Trophoblast cell (in vitro differentiated cells and primary cell): ENCODE measurements at regions not wholly inside any gene's neighbourhood (a gene's known extent, or its start where the extent isn't known, plus 50 kb on each side); places are given as distances from the start of the nearest gene placed in this dataset.

ENCODE experiments used
- DNase-seq, 2 donors: peaks; one replicate each; pipeline ENCODE4 v3.0.0-alpha.2; 2016
- H2AFZ ChIP-seq: 2 replicates; pipeline ENCODE4 v1.6.1; 2013; ENCODE audit warnings: low read length, moderate library complexity, mild to moderate bottlenecking; ENCODE audit not compliant: insufficient read depth, poor library complexity
- H2AK5ac ChIP-seq: 2 replicates; pipeline ENCODE4 v1.6.1; 2013; ENCODE audit warnings: mild to moderate bottlenecking, low read length
- H2BK120ac ChIP-seq: 2 replicates; pipeline ENCODE4 v1.6.1; 2013; ENCODE audit warnings: low read length, mild to moderate bottlenecking, moderate library complexity; ENCODE audit not compliant: insufficient read depth, poor library complexity
- H2BK12ac ChIP-seq: 2 replicates; pipeline ENCODE4 v1.6.1; 2013; ENCODE audit warnings: mild to moderate bottlenecking, low read length, moderate library complexity
- H2BK5ac ChIP-seq: 2 replicates; pipeline ENCODE4 v1.6.1; 2013; ENCODE audit warnings: low read length, low read depth, moderate library complexity, mild to moderate bottlenecking; ENCODE audit not compliant: poor library complexity
- H3K14ac ChIP-seq: 2 replicates; pipeline ENCODE4 v1.6.1; 2013; ENCODE audit warnings: mild to moderate bottlenecking, low read length
- H3K18ac ChIP-seq: 2 replicates; pipeline ENCODE4 v1.6.1; 2013; ENCODE audit warnings: mild to moderate bottlenecking, low read length
- H3K23ac ChIP-seq: 2 replicates; pipeline ENCODE4 v1.6.1; 2013; ENCODE audit warnings: low read length
- H3K27ac ChIP-seq: 2 replicates; pipeline ENCODE4 v1.5.1; 2013; ENCODE audit warnings: low read depth, mild to moderate bottlenecking, inconsistent platforms, low read length, moderate library complexity
- H3K27me3 ChIP-seq: 2 replicates; pipeline ENCODE4 v1.6.1; 2013; ENCODE audit warnings: inconsistent platforms, mild to moderate bottlenecking, low read length, moderate library complexity; ENCODE audit not compliant: insufficient read depth
- H3K36me3 ChIP-seq, 2 experiments: 1 replicate in 1 of 2; 2 replicates in 1 of 2; pipeline ENCODE4 v1.6.1; 2013; ENCODE audit warnings: low read length in 2 of 2, mild to moderate bottlenecking in 2 of 2, moderate library complexity in 1 of 2; ENCODE audit not compliant: insufficient read depth in 2 of 2, control insufficient read depth in 1 of 2
- H3K4ac ChIP-seq: 2 replicates; pipeline ENCODE4 v1.6.1; 2013; ENCODE audit warnings: low read depth, mild to moderate bottlenecking, low read length, moderate library complexity
- H3K4me1 ChIP-seq, 2 experiments: 1 replicate in 1 of 2; 2 replicates in 1 of 2; pipeline ENCODE4 v1.6.1; 2013; ENCODE audit warnings: low read length in 2 of 2, mild to moderate bottlenecking in 2 of 2, moderate library complexity in 1 of 2; ENCODE audit not compliant: insufficient read depth in 2 of 2, control insufficient read depth in 1 of 2
- H3K4me2 ChIP-seq: 2 replicates; pipeline ENCODE4 v1.6.1; 2013; ENCODE audit warnings: inconsistent platforms, mild to moderate bottlenecking, low read length, moderate library complexity
- H3K4me3 ChIP-seq: 2 replicates; pipeline ENCODE4 v1.5.1; 2013; ENCODE audit warnings: mild to moderate bottlenecking, low read depth, low read length, inconsistent platforms
- H3K79me1 ChIP-seq: one replicate; pipeline ENCODE4 v1.6.1; 2013; ENCODE audit warnings: low read length
- H3K79me2 ChIP-seq: 2 replicates; pipeline ENCODE4 v1.6.1; 2013; ENCODE audit warnings: low read length, mild to moderate bottlenecking; ENCODE audit not compliant: control insufficient read depth, insufficient read depth, poor library complexity
- H3K9ac ChIP-seq: 2 replicates; pipeline ENCODE4 v1.6.1; 2013; ENCODE audit warnings: mild to moderate bottlenecking, low read length
- H3K9me3 ChIP-seq: 2 replicates; pipeline ENCODE4 v1.6.1; 2013; ENCODE audit warnings: low read depth, mild to moderate bottlenecking, control low read depth, inconsistent platforms, low read length; ENCODE audit not compliant: insufficient read depth
- H4K12ac ChIP-seq: 2 replicates; pipeline ENCODE4 v1.6.1; 2013; ENCODE audit warnings: low read depth, mild to moderate bottlenecking, low read length, moderate library complexity
- H4K8ac ChIP-seq: 2 replicates; pipeline ENCODE4 v1.6.1; 2013; ENCODE audit warnings: low read depth, mild to moderate bottlenecking, low read length, moderate library complexity
- H4K91ac ChIP-seq: one replicate; pipeline ENCODE4 v1.6.1; 2013; ENCODE audit warnings: low read depth, mild to moderate bottlenecking, low read length, moderate library complexity
- WGBS: extraction: QIAGEN DNeasy Blood & Tissue Kit; methylation state at CpG from one replicate; pipeline ENCODE4 v1.1.7; 2013; ENCODE audit warnings: missing lambda C conversion rate; ENCODE audit not compliant: insufficient read length, insufficient coverage; ENCODE audit errors: extremely low coverage; 5-methylcytosine and 5-hydroxymethylcytosine counted together

DNA sequence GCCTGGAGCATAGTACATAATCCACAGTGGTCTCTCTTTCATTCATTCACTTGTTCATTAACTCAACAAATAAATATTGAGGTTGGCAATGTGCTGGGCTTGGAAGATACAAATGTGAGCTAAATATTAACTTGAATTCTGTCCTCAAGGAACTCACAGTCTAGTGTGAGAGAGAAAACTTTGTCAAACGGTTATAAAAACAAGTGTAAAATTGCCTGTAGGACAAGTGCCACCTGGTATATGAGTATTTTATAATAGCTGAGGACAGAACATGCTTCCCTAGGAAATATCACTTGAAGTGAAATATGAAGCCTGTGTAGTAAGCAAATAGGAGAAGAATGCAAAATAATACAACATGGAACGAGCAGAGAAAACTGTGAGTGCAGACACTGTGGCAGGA is 173.1 kb upstream of the CMC1 start:
- no peak for DNase-seq
- Histone ChIP-seq H3K23ac (no peak overlapping the region), H3K79me1 (no peaks in the 10 kb centered on the region), H3K27me3 (no peaks in the 10 kb centered on the region), H3K4me1 (no peaks in the 10 kb centered on the region), H3K4me2 (no peak overlapping the region), H2AFZ (no peak overlapping the region), H3K9ac (no peak overlapping the region), H2AK5ac (no peak overlapping the region), H2BK120ac (no peak overlapping the region), H4K12ac (no peak overlapping the region), H3K9me3 (peaks cover 2% of the 10 kb centered on the region), H3K79me2 (no peaks in the 10 kb centered on the region), H4K91ac (no peak overlapping the region), H3K36me3 (no peaks in the 10 kb centered on the region), H2BK12ac (no peak overlapping the region), H3K27ac (no peak overlapping the region), H2BK5ac (no peak overlapping the region), H3K14ac (no peak overlapping the region), H3K4ac (no peak overlapping the region), H4K8ac (no peak overlapping the region), H3K4me3 (no peak overlapping the region), H3K18ac (no peak overlapping the region)
- no CpG with 5 or more reads among the region's 2 CpGs for WGBS

DNA sequence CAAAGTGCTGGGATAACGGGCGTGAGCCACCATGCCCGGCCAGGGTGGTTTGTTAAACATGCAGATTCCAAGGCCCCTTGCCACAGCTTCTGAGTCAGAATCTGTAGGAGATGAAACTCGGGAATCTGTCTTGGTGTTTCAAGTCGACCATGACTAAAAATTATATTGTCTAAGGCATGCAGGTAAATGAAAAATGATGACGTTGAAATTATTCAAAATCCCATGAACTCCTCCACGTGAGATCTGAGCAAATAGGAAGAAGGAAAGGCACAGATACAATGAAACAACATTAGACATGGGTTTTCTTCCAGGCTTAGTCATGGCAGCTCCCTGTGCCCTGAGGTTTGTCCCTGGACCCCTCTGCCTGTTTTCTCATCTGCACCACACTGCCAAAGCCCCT is 172.0 kb upstream of the CMC1 start:
- H2BK12ac ChIP-seq, result no peak overlapping the region
- no peak for DNase-seq
- H3K9me3 ChIP-seq, result peaks cover 2% of the 10 kb centered on the region
- H3K4me3 ChIP-seq, result no peak overlapping the region
- no peaks in the 10 kb centered on the region for H3K79me1 ChIP-seq
- H2BK5ac ChIP-seq, result no peak overlapping the region
- H3K9ac ChIP-seq, result no peak overlapping the region
- no peaks in the 10 kb centered on the region for H3K4me1 ChIP-seq
- no peaks in the 10 kb centered on the region for H3K36me3 ChIP-seq
- no peak overlapping the region for H4K8ac ChIP-seq
- H2AFZ ChIP-seq, result no peak overlapping the region
- no peak overlapping the region for H4K12ac ChIP-seq
- H3K27me3 ChIP-seq, result no peaks in the 10 kb centered on the region
- H3K14ac ChIP-seq, result no peak overlapping the region
- H3K4me2 ChIP-seq, result no peak overlapping the region
- H3K18ac ChIP-seq, result no peak overlapping the region
- no peak overlapping the region for H4K91ac ChIP-seq
- WGBS, result no CpG with 5 or more reads among the region's 7 CpGs
- H3K4ac ChIP-seq, result no peak overlapping the region
- no peaks in the 10 kb centered on the region for H3K79me2 ChIP-seq
- H3K27ac ChIP-seq, result no peak overlapping the region
- no peak overlapping the region for H3K23ac ChIP-seq
- H2AK5ac ChIP-seq, result no peak overlapping the region
- no peak overlapping the region for H2BK120ac ChIP-seq

DNA sequence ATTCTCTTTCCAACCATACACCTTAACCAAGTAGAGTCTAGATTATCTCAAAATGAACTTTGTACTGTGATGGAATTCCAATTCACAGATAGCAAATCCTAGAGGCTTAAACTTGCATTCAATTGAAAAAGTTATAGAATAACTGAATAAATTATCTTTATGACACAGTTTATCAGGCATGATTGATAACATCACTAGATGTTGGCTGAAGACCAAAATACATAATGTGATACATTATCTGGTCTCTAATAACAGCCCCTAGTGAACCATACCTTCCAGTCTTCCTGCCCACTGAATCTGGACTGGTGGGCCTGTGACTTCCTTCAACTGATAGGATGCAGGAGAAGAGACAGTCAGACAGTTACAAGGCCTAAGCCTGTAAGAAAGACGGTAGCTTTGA is 165.2 kb upstream of the CMC1 start:
- Histone ChIP-seq H3K4ac (no peak overlapping the region), H4K8ac (no peak overlapping the region), H4K91ac (no peak overlapping the region), H2AK5ac (no peak overlapping the region), H3K23ac (no peak overlapping the region), H3K14ac (no peak overlapping the region), H3K79me2 (no peaks in the 10 kb centered on the region), H3K4me2 (no peak overlapping the region), H4K12ac (no peak overlapping the region), H3K79me1 (no peaks in the 10 kb centered on the region), H2BK12ac (no peak overlapping the region), H3K27ac (no peak overlapping the region), H3K4me3 (no peak overlapping the region), H2BK5ac (no peak overlapping the region), H3K27me3 (no peaks in the 10 kb centered on the region), H3K9me3 (no peaks in the 10 kb centered on the region), H3K18ac (no peak overlapping the region), H3K4me1 (no peaks in the 10 kb centered on the region), H3K36me3 (no peaks in the 10 kb centered on the region), H3K9ac (no peak overlapping the region), H2AFZ (no peak overlapping the region), H2BK120ac (no peak overlapping the region)
- WGBS, result no CpG with 5 or more reads among the region's 1 CpG
- DNase-seq, result no peak

DNA sequence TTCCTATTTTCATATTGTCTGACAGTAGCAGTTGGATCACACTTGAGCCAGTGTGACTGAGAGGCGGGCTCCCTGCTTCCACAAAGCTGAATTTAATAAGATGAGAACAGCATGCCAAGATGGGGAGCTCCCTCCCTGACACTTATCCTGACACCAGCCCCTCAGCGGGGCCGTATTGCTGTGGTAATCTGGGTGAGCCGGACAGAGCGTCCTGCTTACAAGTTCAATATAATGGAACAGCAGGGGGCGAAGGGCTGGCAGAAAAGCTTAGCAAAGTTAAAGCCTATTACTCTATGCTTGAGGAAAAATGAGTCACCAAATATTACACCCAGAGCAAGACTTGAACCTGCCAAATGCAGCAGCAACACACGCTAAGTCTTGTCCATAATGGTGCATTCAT is 163.8 kb upstream of the CMC1 start:
- Histone ChIP-seq H3K27ac (no peak overlapping the region), H3K4me3 (no peak overlapping the region), H2BK12ac (no peak overlapping the region), H2AK5ac (no peak overlapping the region), H4K12ac (no peak overlapping the region), H3K4me1 (no peaks in the 10 kb centered on the region), H3K36me3 (no peaks in the 10 kb centered on the region), H2BK5ac (no peak overlapping the region), H4K91ac (no peak overlapping the region), H3K79me1 (no peaks in the 10 kb centered on the region), H4K8ac (no peak overlapping the region), H3K9me3 (no peaks in the 10 kb centered on the region), H3K14ac (no peak overlapping the region), H3K23ac (no peak overlapping the region), H3K79me2 (no peaks in the 10 kb centered on the region), H2BK120ac (no peak overlapping the region), H3K4ac (no peak overlapping the region), H3K4me2 (no peak overlapping the region), H3K18ac (no peak overlapping the region), H3K27me3 (no peaks in the 10 kb centered on the region), H2AFZ (no peak overlapping the region), H3K9ac (no peak overlapping the region)
- no CpG with 5 or more reads among the region's 7 CpGs for WGBS
- peak in 1 of 2 donors; percentile 42 for DNase-seq
